HuH-7.5 (cell line): ENCODE measurements at regions not wholly inside any gene's neighbourhood (a gene's known extent, or its start where the extent isn't known, plus 50 kb on each side); places are given as distances from the start of the nearest gene placed in this dataset.
"Not testable (repeated sequence)": the region's sequence is repeated elsewhere in the genome, so short reads cannot be mapped to it uniquely, and the experiment has no call there.

Experiments used
- DNase-seq: peaks from one replicate; pipeline ENCODE4 v3.0.0; 2011; ENCODE audit warnings: low spot score

DNA sequence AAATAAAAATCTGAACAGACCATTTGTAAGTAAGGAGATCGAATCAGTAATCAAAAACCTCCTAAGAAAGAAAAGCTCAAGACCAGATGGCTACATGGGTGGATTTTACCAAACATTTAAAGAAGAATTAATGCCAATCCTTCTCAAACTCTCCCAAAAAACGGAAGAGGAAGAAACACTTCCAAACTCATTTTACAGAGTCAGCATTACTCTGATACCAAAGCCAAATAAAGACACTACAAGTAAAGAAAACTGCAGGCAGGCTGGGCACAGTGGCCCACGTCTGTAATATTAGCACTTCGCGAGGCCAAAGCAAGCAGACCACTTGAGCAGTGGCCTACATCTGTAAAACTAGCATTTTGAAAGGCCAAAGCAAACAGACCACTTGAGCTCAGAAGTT is 159.8 kb downstream of the DPY19L2 start:
- no peak for DNase-seq

GRCh38 chr12:63499567-63499966 is 168.7 kb downstream of the DPY19L2 start:
- DNase-seq, result no peak

- DNase-seq, result no peak
These were observed 170.1 kb downstream of the DPY19L2 start for GRCh38 chr12:63498239-63498638.

- no peak for DNase-seq
These were observed 171.6 kb downstream of the DPY19L2 start for GRCh38 chr12:63496654-63497053.

DNA sequence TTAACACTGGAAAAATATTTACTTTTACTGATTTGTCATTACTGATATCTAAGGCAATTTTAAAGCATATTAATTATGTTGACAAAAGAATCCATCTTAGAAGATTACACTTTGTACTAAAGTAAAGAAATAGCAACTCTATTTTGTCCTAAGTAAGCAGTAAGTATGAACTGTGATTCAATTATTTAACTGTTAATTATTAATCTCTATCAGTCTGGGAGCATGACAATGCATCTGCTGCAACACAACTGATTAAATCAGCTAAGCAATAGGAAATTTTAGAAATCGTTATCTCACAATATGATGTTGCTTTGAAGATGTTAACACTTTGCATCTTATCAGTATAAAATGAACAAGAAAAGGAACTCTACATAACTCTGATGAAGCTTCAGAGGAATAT is 172.3 kb downstream of the DPY19L2 start:
- no peak for DNase-seq

DNA sequence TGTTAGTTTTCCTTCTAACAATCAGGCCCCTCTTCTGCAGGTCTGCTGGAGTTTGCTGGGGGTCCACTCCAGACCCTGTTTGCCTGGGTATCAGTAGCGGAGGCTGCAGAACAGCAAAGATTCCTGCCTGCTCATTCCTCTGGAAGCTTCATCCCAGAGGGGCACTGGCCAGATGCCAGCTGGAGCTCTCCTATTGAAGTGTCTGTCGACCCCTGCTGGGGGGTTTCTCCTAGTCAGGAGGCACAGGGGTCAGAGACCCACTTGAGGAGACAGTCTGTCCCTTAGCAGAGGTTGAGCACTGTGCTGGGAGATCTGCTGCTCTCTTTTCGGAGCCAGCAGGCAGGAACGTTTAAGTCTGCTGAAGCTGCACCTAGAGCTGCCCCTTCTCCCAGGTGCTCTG is 174.9 kb downstream of the DPY19L2 start:
- not testable (repeated sequence) for DNase-seq

- DNase-seq, result no peak
These were observed 188.1 kb downstream of the DPY19L2 start for GRCh38 chr12:63480186-63480585.

DNA sequence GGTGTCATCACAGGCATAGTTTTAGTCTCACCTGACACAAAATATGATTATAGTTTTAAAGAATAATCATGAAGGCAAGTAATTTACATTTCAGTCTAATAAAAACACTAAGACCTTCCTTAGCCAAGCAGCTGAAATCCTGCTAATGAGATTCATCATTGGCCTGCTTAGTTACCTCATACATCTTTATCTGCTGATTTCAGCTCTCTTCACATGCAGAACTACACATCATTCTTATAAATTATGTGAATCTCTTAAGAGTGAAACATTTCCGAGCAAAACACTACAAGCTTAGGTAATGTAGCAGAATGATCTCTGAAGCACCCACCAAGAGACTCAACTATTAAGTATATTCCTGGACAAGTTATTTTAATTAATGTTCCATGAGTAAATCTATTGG is 198.1 kb downstream of the DPY19L2 start:
- DNase-seq, result no peak

DNA sequence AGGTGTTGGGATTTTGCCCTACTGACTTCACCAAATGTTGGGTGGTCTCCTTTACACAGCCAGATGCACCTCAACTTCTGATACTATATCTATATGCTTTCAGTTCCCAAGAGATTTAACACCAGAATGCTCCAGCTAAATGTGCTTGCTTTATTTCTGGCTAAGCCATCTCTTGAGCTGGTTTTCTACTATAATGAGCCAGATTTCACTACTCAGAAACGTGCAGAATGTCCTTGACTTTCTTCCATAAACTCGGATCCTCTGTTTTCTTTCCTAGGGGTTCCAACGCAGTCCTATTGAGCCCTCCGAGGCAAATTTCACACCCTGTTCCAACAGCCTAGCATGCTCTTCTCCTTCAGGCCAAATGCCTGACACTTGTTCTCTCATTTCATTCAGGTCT is 200.3 kb downstream of the DPY19L2 start:
- no peak for DNase-seq

DNA sequence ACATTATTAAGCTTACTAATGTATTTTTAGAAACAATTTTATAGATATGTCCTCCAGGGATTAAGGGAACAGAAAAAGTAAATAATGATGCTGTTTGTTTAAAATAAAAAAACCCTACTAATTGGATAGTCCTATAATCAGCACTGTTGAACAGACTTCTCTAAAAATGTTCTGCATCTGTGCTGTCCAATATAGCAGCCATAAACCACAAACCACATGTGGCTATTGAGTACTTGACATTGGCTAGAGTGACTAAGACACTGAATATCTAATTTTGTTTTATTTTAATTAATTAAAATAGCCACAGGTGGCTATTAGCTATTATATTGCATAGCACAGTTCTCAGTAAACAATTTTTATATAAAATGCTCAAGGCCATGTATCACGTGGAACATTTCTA is 210.4 kb downstream of the DPY19L2 start:
- no peak for DNase-seq

DNA sequence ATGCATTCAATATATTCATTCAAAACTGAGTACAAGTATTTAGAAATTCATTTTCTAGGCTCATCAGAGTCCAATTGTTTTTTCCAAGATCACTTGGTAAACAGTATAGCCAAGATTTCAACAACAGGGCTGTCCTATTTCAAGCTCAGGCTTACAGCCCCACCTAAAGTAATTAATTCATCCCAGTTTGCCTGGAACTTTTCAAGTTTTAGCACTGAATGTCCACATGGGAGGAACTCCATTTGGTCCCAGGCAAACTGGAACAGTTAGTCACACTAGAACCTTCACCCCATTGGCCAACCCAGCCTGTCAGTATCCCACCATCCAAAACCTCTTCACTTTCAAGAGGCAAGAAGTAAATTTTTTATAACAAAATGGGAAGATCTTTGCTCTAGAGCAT is 210.9 kb downstream of the DPY19L2 start:
- DNase-seq, result no peak

- no peak for DNase-seq
These were observed 217.5 kb downstream of the DPY19L2 start for GRCh38 chr12:63450816-63451215.

- no peak for DNase-seq
These were observed 218.0 kb downstream of the DPY19L2 start for GRCh38 chr12:63450334-63450733.

GRCh38 chr12:63445224-63445880 is 222.9 kb downstream of the DPY19L2 start:
- DNase-seq, result no peak

DNA sequence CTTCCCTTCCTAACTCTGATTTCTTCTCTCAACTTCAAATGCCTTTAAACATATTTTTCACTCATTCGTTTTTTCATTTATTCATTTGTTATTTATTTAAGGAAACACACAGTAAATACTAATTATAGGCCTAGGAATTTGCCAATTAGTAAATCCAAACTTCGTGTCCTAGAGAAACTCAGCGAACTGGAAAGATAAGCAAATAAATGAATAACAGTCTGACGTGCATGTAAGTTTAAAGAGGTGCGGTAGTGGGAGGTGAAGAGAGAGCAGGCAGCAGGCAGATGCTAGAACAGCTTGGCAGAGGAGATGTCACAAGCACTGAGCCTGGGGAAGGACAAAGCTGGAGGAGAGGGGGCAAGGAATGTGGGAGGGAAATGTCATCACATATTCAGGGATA is 228.2 kb downstream of the DPY19L2 start:
- DNase-seq, result no peak

DNA sequence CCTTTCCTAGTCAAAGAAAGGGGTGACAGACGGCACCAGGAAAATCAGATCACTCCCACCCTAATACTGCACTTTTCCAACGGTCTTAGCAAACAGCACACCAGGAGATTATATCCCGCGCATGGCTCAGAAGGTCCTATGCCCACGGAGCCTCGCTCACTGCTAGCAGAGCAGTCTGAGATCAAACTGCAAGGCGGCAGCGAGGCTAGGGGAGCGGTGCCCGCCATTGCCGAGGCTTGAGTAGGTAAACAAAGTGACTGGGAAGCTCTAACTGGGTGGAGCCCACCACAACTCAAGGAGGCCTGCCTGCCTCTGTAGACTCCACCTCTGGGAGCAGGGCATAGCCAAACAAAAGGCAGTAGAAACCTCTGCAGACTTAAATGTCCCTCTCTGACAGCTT is 233.9 kb downstream of the DPY19L2 start:
- DNase-seq, result not testable (repeated sequence)

DNA sequence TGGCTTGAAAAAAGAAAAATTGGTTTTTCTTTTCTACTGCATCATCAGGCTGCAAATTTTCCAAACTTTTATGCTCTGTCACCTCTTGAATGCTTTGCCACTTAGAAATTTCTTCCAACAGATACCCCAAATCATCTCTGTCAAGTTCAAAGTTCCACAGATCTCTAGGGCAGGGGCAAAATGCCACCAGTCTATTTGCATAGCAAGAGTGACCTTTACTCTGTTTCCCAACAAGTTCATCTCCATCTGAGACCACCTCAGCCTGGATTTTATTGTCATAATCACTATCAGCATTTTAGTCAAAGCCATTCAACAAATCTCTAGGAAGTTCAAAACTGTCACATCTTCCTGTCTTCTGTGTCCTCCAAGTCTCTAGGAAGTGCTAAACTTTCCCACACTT is 240.3 kb downstream of the DPY19L2 start:
- DNase-seq, result not testable (repeated sequence)

DNA sequence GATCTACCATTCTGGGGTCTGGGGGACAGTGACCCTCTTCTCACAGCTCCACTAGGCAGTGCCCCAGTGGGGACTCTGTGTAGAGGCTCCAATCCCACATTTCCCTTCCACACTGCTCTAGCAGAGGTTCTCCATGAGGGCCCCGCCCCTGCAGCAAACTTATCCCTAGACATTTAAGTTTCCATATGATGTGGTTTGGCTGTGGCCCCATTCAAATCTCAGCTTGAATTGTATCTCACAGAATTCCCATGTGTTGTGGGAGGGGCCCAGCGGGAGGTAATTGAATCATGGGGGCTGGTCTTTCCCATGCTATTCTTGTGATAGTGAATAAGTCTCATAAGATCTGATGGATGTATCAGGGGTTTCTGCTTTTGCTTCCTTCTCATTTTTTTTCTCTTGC is 241.3 kb downstream of the DPY19L2 start:
- not testable (repeated sequence) for DNase-seq

GRCh38 chr12:63424671-63425070 is 243.6 kb downstream of the DPY19L2 start:
- no peak for DNase-seq

DNA sequence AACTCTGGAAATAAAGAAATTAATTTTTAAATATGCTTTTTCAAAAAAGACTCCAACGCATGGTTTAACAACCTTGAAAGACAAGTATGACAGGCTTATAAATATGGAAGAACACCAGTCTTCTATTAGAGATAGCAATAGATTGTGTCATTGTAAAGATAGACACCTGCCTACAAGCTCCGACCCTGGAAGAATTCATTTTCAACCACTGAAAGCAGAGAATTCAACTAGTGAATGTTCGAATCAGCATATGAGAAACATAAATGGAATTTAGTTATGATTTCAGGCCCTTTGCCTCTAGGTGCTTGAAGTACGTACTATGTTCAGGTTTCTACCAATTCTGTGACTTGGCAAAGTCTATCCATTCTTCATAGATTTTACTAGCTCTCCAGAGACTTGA is 244.5 kb downstream of the DPY19L2 start:
- no peak for DNase-seq

DNA sequence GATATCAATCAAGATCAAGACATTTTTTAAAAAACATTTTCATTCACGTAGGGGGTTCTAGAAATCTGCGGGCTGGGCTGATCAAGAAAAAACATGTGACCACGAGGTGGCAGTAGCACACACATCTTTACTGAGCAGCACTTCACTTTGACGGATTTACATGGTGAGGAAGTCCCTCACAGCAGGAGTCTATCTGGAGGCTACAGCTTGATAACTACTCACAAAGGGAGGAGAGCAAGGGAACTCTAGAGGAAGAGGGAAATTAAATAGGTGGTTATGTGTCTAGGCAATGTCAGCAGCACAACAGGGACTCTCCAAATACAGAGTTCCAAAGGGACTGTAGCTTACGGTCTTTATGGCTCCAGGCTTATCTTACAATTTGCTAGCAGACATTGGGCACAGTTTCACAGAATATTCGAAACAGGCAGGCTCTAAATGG is 248.1 kb downstream of the DPY19L2 start:
- peak; percentile 35 for DNase-seq

DNA sequence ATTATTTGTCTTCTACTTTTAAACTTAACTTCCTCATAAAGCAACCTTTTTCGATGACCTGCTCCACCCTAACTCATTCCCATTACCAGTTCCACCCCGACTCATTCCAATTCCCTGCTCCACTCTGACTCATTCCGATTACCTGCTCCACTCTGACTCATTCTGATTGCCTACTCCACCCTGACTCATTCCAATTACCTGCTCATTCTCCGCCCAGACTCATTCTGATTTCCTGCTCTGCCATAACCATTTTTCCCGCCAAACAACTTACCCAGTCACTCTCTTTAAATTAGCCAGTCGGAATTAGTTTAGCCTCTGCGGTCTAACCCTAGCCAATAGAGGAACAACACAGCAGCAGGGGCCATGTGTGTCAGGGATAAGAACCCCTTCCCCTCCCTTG is 249.1 kb downstream of the DPY19L2 start:
- DNase-seq, result no peak

DNA sequence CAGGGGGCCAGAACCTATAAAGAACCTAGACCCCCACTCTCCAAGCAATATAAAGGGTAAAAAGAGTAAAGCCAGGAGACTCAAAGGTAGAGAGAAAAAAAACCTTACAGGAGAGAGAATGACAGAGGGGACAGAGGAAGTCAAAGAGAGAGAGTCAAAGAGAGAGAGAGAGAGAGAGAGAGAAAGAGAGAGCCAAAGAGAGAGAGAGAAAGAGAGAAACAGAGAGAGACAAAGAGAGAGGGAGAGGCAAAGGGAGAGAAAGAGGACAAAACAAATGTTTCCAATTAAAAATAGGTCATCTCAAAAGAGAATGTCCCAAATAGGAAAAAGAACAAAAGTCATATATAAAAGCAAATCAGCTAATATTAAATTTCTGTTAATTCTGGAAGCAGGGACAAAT is 251.5 kb downstream of the DPY19L2 start:
- DNase-seq, result no peak

DNA sequence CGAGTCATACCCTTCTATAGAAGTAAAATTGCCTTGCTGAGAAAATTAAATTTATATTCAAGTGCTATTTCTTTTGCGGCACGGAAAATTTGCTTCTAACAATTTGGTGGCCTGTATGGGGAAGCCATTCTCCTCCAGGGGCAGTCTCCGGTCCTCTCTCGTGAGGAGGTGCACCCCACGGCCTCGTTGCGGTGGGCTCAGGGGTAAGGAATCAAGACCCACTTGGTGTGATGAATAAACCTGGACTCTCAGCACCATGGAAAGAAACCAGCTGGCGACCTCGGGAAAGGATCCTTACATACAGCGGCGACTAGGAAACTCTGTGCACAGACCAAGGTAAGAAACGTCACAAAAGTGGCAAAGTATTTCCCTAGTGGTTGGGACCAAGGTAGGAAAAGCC is 252.9 kb downstream of the DPY19L2 start:
- no peak for DNase-seq

DNA sequence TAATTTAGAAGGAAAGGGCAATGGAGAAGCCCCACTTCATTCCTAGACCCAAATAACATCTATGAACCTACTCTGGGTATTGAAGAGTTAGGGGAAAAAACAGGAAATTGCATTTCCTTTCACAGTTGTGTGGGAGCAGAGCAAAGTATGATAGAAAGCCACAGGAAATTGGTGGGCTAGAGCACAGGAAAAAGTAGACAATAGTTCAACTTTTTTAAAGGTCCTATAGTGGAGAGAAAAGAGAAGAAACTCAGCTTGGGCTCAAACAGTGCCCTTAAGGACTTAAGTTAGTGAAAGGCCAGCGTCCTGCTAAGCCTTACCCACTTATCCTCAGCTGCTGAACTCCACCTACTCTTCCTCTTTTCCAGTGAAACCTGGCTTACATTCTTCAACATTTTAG is 258.1 kb downstream of the DPY19L2 start:
- DNase-seq, result no peak
